NCI-H2171 (cell line): ENCODE measurements at regions not wholly inside any gene's neighbourhood (a gene's known extent, or its start where the extent isn't known, plus 50 kb on each side); places are given as distances from the start of the nearest gene placed in this dataset.
"Not testable (repeated sequence)": the region's sequence is repeated elsewhere in the genome, so short reads cannot be mapped to it uniquely, and the experiment has no call there.

ENCODE experiments used
- DNase-seq: peaks from one replicate; lab custom pipeline; 2025; lab: John Stamatoyannopoulos, UW

GRCh38 chr5:21482983-21483650 lies 1370.0 kb downstream of the CDH12 start:
- DNase-seq: not testable (repeated sequence)

- not testable (repeated sequence) for DNase-seq
Measured at GRCh38 chr5:21482522-21482921, 1370.6 kb downstream of the CDH12 start.

- DNase-seq: not testable (repeated sequence)
Measured at GRCh38 chr5:21481320-21482270, 1371.5 kb downstream of the CDH12 start.

GRCh38 chr5:21480054-21480453 lies 1373.1 kb downstream of the CDH12 start:
- DNase-seq: not testable (repeated sequence)

- DNase-seq: not testable (repeated sequence)
Measured at GRCh38 chr5:21473981-21474380, 1379.2 kb downstream of the CDH12 start.

- not testable (repeated sequence) for DNase-seq
Measured at GRCh38 chr5:21473436-21473835, 1379.7 kb downstream of the CDH12 start.

- not testable (repeated sequence) for DNase-seq
Measured at GRCh38 chr5:21471691-21472090, 1381.5 kb downstream of the CDH12 start.

GRCh38 chr5:21469523-21470101 lies 1383.5 kb downstream of the CDH12 start:
- not testable (repeated sequence) for DNase-seq

GRCh38 chr5:21467544-21467943 lies 1385.6 kb downstream of the CDH12 start:
- DNase-seq: not testable (repeated sequence)

- not testable (repeated sequence) for DNase-seq
Measured at GRCh38 chr5:21459744-21460073, 1393.4 kb downstream of the CDH12 start.

GRCh38 chr5:21452449-21452848 lies 1400.7 kb downstream of the CDH12 start:
- peak; percentile 27 for DNase-seq

- DNase-seq: no peak
Measured at GRCh38 chr5:21432646-21433045, 1420.5 kb downstream of the CDH12 start.

GRCh38 chr5:21424907-21425306 lies 1428.2 kb downstream of the CDH12 start:
- DNase-seq: no peak

- no peak for DNase-seq
Measured at GRCh38 chr5:21419383-21419782, 1431.4 kb upstream of the CDH18 start.

GRCh38 chr5:21402089-21402488 lies 1414.1 kb upstream of the CDH18 start:
- not testable (repeated sequence) for DNase-seq

GRCh38 chr5:21398511-21398910 lies 1410.5 kb upstream of the CDH18 start:
- peak; percentile 80 for DNase-seq

GRCh38 chr5:21397693-21398092 lies 1409.7 kb upstream of the CDH18 start:
- no peak for DNase-seq

GRCh38 chr5:21391506-21391905 lies 1403.5 kb upstream of the CDH18 start:
- DNase-seq: peak; percentile 54

- DNase-seq: not testable (repeated sequence)
Measured at GRCh38 chr5:21360754-21361153, 1372.8 kb upstream of the CDH18 start.

GRCh38 chr5:21341948-21342261 lies 1353.9 kb upstream of the CDH18 start:
- not testable (repeated sequence) for DNase-seq

GRCh38 chr5:21341203-21341947 lies 1353.4 kb upstream of the CDH18 start:
- DNase-seq: not testable (repeated sequence)

- peak; percentile 46 for DNase-seq
Measured at GRCh38 chr5:21340233-21340632, 1352.2 kb upstream of the CDH18 start.
